ENCODE measurements at regions not wholly inside any gene's neighbourhood (a gene's known extent, or its start where the extent isn't known, plus 50 kb on each side); places are given as distances from the start of the nearest gene placed in this dataset.
A peak's percentile ranks its signal among the peaks of the same experiment; 100 is the strongest.

DNA sequence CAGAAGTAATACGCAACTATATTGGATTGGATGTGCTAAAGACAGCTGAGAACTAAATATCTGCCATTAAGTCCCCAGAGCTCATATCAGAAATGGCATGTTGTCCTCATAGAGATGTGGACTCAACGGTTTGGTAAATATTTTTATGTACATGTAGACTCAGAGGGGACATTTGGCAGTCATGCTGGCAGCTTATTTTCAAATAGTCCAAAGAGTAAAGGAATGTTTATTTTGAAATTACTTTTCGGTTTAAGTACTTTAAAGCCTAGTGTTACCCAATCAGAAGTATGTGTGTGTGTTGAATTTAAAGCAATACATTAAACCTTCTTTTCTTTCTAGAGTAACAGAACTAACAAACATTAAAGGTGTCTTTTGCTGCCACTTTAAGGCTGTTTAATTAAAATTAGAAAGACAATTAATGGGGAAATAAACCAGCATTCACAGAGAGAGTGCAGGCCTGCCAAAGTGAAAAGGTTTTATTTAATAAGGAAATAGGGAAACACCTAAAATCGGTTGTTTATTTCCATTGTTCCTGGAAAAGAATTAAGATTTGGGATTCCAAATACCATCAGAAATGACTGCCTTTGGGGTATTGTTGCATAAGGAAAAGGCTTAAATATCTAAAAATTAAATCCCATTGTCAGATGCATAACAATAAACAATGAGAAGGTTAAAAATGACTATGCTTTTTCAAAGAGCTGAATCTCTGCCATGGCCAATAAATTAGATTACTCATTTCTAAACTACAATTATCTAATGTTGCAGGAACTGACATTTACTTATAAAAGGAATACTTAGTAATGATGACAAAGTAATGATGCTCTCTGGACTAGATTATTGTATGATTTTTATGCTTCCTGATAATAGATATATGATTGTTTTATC is 113.4 kb upstream of the AHR start (continued):
- TF ChIP-seq RBM39 (IDR thresholded peaks at IDR 0.05; ENCODE audit: low read depth, low read length, poor library complexity, severe bottlenecking) (no peak), SMAD1 (CRISPR knock-in tag; IDR thresholded peaks at IDR 0.05; ENCODE audit: borderline replicate concordance, low read depth) (no peak), ZFYVE20 (CRISPR knock-in tag; IDR thresholded peaks at IDR 0.05; ENCODE audit: borderline replicate concordance, low read depth) (no peak), ZNF713 (CRISPR knock-in tag; IDR thresholded peaks at IDR 0.05) (no peak), ZNF839 (CRISPR knock-in tag; IDR thresholded peaks at IDR 0.05; ENCODE audit: borderline replicate concordance) (no peak), HCFC1 (IDR thresholded peaks at IDR 0.05; ENCODE audit: low read depth, low read length) (no peak), EP300 (IDR thresholded peaks at IDR 0.05; ENCODE audit: low read depth in 2 of 2, low read length in 2 of 2) (peak in 1 of 2 experiments; percentile 97; a peak in 2 of 4 replicates), EP300 (CRISPR knock-in tag; IDR thresholded peaks at IDR 0.05; ENCODE audit: borderline replicate concordance) (peak; percentile 83; the same call in 1 of the 2 replicates), ZFP36L1 (CRISPR knock-in tag; IDR thresholded peaks at IDR 0.05) (no peak; the same call in 1 of the 2 replicates), FOXK2 (IDR thresholded peaks at IDR 0.05) (0 out of 2 replicates have a peak, but pooled peaks have one; percentile 52), ZNF292 (CRISPR knock-in tag; IDR thresholded peaks at IDR 0.05; ENCODE audit: borderline replicate concordance, low read depth) (peak; percentile 31; the same call in 1 of the 2 replicates), ZKSCAN1 (IDR thresholded peaks at IDR 0.05; ENCODE audit: low read length) (no peak), ZBTB7A (CRISPR knock-in tag; IDR thresholded peaks at IDR 0.05) (no peak), ZNF652 (CRISPR knock-in tag; IDR thresholded peaks at IDR 0.05; ENCODE audit: borderline replicate concordance, low read depth) (peak; percentile 70; the same call in 1 of the 2 replicates), JUNB (CRISPR knock-in tag; IDR thresholded peaks at IDR 0.05; ENCODE audit: borderline replicate concordance) (no peak), GLI4 (CRISPR knock-in tag; IDR thresholded peaks at IDR 0.05; ENCODE audit: borderline replicate concordance) (no peak), RXRB (CRISPR knock-in tag; IDR thresholded peaks at IDR 0.05; ENCODE audit: borderline replicate concordance) (peak; percentile 80), ZNF891 (CRISPR knock-in tag; IDR thresholded peaks at IDR 0.05) (no peak), ARHGAP35 (CRISPR knock-in tag; IDR thresholded peaks at IDR 0.05; ENCODE audit: borderline replicate concordance) (no peak), ZKSCAN5 (CRISPR knock-in tag; IDR thresholded peaks at IDR 0.05) (no peak), REL (CRISPR knock-in tag; conservative IDR thresholded peaks at IDR 0.05) (no peak), POGZ (CRISPR knock-in tag; IDR thresholded peaks at IDR 0.05) (peak; percentile 89)
- TF ChIP-seq, protein P1, sequence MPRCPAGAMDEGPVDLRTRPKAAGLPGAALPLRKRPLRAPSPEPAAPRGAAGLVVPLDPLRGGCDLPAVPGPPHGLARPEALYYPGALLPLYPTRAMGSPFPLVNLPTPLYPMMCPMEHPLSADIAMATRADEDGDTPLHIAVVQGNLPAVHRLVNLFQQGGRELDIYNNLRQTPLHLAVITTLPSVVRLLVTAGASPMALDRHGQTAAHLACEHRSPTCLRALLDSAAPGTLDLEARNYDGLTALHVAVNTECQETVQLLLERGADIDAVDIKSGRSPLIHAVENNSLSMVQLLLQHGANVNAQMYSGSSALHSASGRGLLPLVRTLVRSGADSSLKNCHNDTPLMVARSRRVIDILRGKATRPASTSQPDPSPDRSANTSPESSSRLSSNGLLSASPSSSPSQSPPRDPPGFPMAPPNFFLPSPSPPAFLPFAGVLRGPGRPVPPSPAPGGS (CRISPR knock-in tag; IDR thresholded peaks at IDR 0.05): no peak
- TF ChIP-seq, protein P2, sequence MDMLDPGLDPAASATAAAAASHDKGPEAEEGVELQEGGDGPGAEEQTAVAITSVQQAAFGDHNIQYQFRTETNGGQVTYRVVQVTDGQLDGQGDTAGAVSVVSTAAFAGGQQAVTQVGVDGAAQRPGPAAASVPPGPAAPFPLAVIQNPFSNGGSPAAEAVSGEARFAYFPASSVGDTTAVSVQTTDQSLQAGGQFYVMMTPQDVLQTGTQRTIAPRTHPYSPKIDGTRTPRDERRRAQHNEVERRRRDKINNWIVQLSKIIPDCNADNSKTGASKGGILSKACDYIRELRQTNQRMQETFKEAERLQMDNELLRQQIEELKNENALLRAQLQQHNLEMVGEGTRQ (IDR thresholded peaks at IDR 0.05; ENCODE audit: low read depth, low read length): no peak
- TF ChIP-seq, protein P2 (CRISPR knock-in tag; IDR thresholded peaks at IDR 0.05; ENCODE audit: borderline replicate concordance): no peak
- TF ChIP-seq, protein P3, sequence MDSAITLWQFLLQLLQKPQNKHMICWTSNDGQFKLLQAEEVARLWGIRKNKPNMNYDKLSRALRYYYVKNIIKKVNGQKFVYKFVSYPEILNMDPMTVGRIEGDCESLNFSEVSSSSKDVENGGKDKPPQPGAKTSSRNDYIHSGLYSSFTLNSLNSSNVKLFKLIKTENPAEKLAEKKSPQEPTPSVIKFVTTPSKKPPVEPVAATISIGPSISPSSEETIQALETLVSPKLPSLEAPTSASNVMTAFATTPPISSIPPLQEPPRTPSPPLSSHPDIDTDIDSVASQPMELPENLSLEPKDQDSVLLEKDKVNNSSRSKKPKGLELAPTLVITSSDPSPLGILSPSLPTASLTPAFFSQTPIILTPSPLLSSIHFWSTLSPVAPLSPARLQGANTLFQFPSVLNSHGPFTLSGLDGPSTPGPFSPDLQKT (CRISPR knock-in tag; IDR thresholded peaks at IDR 0.05; ENCODE audit: borderline replicate concordance): no peak

All from HepG2 (cell line).